ENCODE measurements at regions not wholly inside any gene's neighbourhood (a gene's known extent, or its start where the extent isn't known, plus 50 kb on each side); places are given as distances from the start of the nearest gene placed in this dataset.

GRCh38 chr18:40612356-40612755 lies 1342.7 kb upstream of the PIK3C3 start (continued):
- TF ChIP-seq ZNF462 (CRISPR knock-in tag; IDR thresholded peaks at IDR 0.05) = no peak
- TF ChIP-seq REST (IDR thresholded peaks at IDR 0.05; ENCODE audit: unreplicated experiment) = no peak
- TF ChIP-seq, protein P1, sequence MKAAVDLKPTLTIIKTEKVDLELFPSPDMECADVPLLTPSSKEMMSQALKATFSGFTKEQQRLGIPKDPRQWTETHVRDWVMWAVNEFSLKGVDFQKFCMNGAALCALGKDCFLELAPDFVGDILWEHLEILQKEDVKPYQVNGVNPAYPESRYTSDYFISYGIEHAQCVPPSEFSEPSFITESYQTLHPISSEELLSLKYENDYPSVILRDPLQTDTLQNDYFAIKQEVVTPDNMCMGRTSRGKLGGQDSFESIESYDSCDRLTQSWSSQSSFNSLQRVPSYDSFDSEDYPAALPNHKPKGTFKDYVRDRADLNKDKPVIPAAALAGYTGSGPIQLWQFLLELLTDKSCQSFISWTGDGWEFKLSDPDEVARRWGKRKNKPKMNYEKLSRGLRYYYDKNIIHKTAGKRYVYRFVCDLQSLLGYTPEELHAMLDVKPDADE (IDR thresholded peaks at IDR 0.05) = no peak

DNA sequence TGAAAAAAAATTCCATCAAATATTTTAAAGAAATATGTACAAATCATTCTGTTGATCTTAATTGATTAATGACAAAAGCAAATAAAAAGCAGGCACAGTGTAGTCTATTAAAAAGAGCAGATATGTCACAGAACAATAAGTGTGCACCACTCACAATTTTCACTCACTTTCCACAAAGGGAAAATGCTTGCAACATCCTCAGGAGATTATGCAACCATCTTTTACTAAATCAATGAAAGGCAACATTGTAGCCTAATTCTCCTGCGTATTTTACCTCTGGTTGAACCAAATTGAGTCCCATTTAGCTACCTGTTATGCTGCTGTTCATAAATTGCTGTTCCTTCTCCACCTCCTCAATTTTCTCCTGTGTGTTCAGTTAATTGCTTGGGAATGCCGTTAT lies 1346.8 kb upstream of the PIK3C3 start:
- no peak overlapping the region for H3K4me3 Mint-ChIP-seq
- H3K36me3 Mint-ChIP-seq (ENCODE audit: low read depth) = no peaks in the 10 kb centered on the region
- Histone ChIP-seq H3K9me2 (ENCODE audit: insufficient read depth) (0 out of 2 replicates have a peak, but pooled peaks cover 3% of the 10 kb centered on the region), H3K27ac (ENCODE audit: low read depth) (no peak overlapping the region), H3K27me3 (ENCODE audit: insufficient read depth) (no peaks in the 10 kb centered on the region), H3K4me3 (no peak overlapping the region), H3K4me1 (ENCODE audit: insufficient read depth) (no peaks in the 10 kb centered on the region), H3K79me2 (replicated peaks; ENCODE audit: insufficient read depth) (no peaks in the 10 kb centered on the region), H3K36me3 (ENCODE audit: insufficient read depth) (no peaks in the 10 kb centered on the region), H3K4me2 (no peak overlapping the region), H4K20me1 (replicated peaks; ENCODE audit: insufficient read depth) (no peaks in the 10 kb centered on the region), H2AFZ (no peak overlapping the region), H3F3A (replicated peaks; ENCODE audit: low read depth) (no peaks in the 10 kb centered on the region)
- H3K27me3 Mint-ChIP-seq (ENCODE audit: insufficient read depth, low read depth, poor library complexity) = no peaks in the 10 kb centered on the region
- no peaks in the 10 kb centered on the region for H3K4me1 Mint-ChIP-seq
- no peak for DNase-seq (ENCODE audit: low spot score)
- ATAC-seq = no peak
- no peaks in the 10 kb centered on the region for H3K9me3 Mint-ChIP-seq
- H3K27ac Mint-ChIP-seq = no peak overlapping the region
- no peak for TF ChIP-seq REST (IDR thresholded peaks at IDR 0.05; ENCODE audit: unreplicated experiment)
- TF ChIP-seq EZH2phosphoT487 (IDR thresholded peaks at IDR 0.05; ENCODE audit: unreplicated experiment) = no peak
- no peak for TF ChIP-seq EZH2 (IDR thresholded peaks at IDR 0.05; ENCODE audit: low read depth, unreplicated experiment)
- no peak for TF ChIP-seq STAT1 (IDR thresholded peaks at IDR 0.05; ENCODE audit: unreplicated experiment)
- TF ChIP-seq POLR2AphosphoS5 (IDR thresholded peaks at IDR 0.05; ENCODE audit: low read depth) = no peak
- TF ChIP-seq JUNB (IDR thresholded peaks at IDR 0.05; ENCODE audit: unreplicated experiment) = no peak
- TF ChIP-seq, protein P2, sequence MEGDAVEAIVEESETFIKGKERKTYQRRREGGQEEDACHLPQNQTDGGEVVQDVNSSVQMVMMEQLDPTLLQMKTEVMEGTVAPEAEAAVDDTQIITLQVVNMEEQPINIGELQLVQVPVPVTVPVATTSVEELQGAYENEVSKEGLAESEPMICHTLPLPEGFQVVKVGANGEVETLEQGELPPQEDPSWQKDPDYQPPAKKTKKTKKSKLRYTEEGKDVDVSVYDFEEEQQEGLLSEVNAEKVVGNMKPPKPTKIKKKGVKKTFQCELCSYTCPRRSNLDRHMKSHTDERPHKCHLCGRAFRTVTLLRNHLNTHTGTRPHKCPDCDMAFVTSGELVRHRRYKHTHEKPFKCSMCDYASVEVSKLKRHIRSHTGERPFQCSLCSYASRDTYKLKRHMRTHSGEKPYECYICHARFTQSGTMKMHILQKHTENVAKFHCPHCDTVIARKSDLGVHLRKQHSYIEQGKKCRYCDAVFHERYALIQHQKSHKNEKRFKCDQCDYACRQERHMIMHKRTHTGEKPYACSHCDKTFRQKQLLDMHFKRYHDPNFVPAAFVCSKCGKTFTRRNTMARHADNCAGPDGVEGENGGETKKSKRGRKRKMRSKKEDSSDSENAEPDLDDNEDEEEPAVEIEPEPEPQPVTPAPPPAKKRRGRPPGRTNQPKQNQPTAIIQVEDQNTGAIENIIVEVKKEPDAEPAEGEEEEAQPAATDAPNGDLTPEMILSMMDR (conservative IDR thresholded peaks at IDR 0.05; ENCODE audit: low read depth in 2 of 2) = no peak

Data from GM23338 (cell line).